Amniotic epithelial cell (primary cell): ENCODE measurements at regions not wholly inside any gene's neighbourhood (a gene's known extent, or its start where the extent isn't known, plus 50 kb on each side); places are given as distances from the start of the nearest gene placed in this dataset.

Source experiments
- DNase-seq: peaks from one replicate; pipeline ENCODE4 v3.0.0-alpha.2; 2010; ENCODE audit warnings: low read depth

GRCh38 chr10:128422999-128423398 lies 296.8 kb upstream of the MKI67 start:
- DNase-seq = no peak

GRCh38 chr10:128429321-128429720 lies 303.1 kb upstream of the MKI67 start:
- no peak for DNase-seq

DNA sequence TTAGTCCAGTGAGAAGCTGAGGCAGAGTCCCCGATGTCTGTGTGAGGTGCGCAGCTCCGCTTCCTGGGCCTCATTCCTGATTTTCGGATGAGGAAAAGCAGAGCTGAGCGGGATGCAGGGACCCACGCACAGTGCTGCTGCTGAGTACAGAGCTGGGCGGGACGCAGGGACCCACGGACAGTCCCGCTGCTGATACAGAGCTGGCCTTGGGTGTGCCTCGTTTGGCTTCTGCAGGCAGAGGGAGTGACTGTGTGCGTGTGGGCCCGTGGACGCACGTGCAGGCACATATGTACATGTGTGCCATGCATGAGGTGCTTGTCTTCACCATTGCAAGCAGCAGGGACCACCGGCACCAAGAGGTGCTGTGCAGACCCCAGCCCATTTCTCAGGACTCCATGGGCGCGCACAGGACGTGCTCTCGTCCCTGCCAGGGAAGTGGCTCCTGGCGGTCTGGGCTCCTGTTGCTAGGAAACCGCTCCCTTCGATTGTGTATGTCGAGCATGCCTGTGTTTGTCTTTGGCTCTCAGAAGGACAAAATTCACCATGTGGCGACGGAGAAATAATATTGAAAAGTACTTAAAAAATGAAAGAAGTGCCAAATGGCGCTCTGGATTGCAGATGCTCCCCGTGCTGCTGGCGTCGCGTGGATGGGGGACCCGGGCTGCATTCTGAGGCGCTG lies 303.8 kb upstream of the MKI67 start:
- DNase-seq = no peak

DNA sequence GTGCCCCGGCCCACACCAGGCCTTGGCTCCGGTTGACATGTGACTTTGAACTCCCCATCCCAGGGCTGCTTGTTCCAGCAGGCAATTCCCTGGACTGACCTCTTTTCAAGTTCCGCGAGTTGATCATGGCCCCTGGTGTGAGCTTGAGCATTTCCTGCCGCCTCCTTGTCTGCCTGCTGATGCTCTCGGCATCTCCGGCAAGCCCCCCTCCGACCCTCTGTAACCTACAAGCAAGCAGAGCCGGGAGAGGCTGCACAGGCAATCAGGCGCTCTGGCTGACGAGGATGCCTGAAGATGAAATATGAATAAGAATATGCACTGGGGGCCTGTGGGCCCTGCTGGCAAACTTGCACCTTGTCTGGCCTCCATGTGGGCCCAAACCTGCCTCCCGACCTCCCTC lies 304.9 kb upstream of the MKI67 start:
- DNase-seq = no peak

DNA sequence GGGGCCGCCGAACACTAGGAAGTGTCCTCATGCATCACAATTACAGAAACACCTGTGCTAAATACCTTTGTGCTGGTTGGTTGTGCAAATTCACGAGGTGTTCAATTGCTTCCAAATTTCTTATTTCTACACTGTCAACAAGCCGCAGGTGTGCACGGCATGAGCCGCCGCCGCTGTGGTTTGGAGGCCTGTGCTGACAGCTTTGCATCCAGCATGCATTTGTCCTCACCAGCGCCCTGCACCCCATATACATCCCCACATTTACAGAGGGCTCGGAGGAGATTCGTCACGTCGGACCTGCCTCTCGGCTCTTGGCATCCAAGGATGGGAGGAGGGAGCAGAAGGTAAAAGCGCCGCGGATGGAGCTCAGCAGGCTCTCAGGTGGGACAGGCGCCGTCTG lies 305.3 kb upstream of the MKI67 start:
- DNase-seq = no peak

DNA sequence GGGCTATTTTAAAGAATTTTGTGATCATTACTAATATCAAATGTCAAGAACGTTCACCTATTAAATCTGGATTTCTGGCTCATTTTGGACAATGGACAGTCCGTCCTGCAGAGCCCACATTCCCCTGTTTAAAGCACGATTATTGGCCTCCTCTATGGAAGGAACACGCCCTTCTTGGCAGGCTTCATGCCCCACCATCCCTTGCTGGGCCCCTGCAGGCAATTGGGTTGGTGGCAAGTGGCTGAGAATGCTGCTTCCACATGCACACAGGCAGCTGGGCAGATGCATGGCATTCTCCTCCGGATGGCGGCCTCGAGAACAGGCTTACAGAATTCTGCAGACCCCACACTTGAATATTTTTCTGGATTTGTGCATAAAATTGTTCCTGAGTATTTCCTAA lies 305.8 kb upstream of the MKI67 start:
- DNase-seq = no peak

- no peak for DNase-seq
These were observed 306.2 kb upstream of the MKI67 start for GRCh38 chr10:128432423-128432822.

DNA sequence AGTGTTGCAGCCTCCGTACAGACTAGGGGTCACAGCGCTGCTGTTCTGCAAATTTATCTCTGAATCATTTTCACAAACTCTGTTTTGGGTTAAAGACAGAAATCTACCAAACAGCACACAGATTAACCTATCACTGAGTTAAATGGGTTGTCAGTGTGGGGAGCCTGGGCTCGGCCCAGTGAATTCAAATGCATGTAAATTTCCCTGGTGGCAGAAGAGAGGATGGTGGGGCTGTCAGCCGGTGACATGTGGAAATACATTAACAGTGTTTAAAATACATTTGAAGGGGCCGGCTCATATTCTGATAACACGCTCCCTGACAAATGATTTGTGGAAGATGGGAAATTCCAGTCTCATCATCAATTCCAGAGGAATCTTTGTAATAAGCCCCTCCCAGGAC lies 309.6 kb upstream of the MKI67 start:
- DNase-seq = no peak

GRCh38 chr10:128437786-128438345 lies 311.6 kb upstream of the MKI67 start:
- no peak for DNase-seq

DNA sequence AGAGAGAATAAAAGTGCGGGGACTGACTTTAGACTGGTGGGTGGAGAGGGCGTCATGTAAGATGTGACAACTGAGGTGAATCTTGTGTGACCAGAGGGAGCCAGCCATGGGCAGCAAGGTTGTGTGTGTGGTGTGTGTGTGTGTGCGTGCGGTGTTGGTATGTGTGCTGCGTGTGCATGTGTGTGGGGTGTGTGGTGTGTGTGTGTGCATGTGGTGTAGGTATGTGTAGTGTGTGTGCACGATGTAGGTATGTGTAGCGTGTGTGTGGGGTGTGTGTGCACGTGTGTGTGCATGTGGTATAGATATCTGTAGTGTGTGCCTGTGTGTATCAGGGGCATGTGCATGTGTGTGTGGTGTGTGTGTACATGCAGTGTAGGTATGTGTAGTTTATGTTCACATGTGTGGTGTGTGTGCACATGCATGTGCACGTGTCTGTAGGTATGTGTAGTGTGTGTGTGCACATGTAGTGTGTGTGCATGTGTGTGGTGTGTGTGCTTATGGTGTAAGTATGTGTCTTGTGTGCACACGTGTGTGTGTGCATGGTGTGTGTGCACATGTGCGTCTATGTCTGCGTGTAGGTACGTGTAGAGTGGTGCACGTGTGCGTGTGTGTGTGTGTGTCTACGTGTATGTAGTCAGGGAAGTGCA lies 312.3 kb upstream of the MKI67 start:
- DNase-seq = no peak

DNA sequence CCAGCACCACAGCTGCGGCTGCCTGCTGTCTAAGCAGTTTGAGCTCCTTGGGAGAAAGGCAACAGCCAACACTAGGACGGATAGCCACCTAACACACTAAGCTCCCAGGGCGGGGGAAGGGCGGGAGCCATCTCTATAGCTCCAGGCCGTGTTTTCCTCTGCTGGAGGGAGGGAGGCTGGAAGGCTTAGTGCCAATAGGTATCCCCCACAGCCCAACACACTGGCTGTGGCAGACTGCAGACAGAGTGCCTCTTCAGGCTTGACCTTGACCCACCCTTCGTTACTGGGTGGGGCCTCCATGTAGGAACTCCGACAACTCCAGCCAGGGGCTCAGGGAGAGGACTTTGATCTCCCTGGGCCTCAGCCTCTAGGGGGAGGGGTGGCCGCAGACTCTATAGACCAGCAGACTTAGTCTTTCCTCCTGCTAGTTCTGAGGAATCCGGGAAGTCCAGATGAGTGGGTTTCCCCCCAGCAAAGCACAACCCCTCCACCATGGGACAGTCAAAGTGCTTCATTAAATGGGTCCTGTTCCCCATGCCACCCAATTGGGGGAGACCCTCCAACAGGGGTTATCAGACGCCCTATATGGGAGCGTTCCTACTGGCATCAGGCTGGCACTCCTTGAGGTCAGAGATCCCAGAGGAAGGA lies 314.4 kb upstream of the MKI67 start:
- DNase-seq = no peak

- DNase-seq = no peak
These were observed 317.8 kb upstream of the MKI67 start for GRCh38 chr10:128443925-128444518.

GRCh38 chr10:128448796-128449195 lies 322.6 kb upstream of the MKI67 start:
- no peak for DNase-seq

- DNase-seq = no peak
These were observed 325.7 kb upstream of the MKI67 start for GRCh38 chr10:128451879-128452278.

DNA sequence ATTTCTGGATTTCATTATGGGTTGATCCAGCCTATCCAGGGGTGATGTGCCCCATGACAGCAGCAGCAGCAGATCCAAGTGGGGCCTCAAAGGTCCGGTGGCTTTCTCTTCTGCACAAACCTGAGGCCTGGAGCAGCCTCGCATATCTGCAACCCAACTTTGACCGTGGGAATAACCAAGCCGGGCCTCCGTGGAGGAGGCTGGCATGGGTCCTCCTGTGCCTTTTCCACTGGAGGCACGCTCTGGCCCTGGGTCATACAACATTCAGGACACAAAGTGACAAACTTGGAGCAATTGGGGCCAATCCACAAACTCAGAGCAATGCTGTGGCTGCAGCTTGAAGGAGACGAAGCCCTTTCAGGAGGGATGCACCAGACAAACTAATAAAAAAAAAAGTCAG lies 330.0 kb upstream of the MKI67 start:
- DNase-seq = no peak

- DNase-seq = no peak
These were observed 330.9 kb upstream of the MKI67 start for GRCh38 chr10:128457136-128457535.

- DNase-seq = no peak
These were observed 335.8 kb upstream of the MKI67 start for GRCh38 chr10:128461991-128462390.

- DNase-seq = no peak
These were observed 336.6 kb upstream of the MKI67 start for GRCh38 chr10:128462844-128463243.

- peak; percentile 72 for DNase-seq
These were observed 338.0 kb upstream of the MKI67 start for GRCh38 chr10:128463991-128464760.

GRCh38 chr10:128465697-128466096 lies 339.5 kb upstream of the MKI67 start:
- DNase-seq = no peak

DNA sequence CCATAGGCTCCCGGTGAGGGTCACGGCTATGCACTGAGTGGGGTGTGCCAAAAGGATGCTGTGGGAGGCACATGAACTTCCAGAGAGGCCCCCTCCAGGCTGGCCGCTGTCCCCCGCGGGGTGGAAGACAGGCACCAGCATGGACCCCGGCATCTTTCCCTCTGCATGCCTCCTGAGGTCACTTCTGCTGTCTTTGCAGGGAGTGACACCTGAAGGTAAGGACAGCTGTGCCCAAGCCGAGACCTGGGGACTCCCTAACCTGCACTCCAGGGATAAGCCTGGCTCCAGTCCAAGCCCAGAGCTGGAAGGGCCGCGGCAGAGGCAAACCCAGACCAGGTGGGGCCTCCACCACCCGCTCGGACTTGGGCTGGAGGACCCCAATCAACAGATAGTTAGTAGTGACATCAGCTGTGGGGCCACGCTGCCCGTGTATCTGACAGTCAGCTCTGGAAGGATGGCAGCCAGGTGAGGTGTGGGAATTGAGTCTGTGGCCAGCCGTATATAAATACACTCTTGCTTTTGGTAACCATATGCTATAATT lies 340.7 kb upstream of the MKI67 start:
- no peak for DNase-seq

- no peak for DNase-seq
These were observed 342.2 kb upstream of the MKI67 start for GRCh38 chr10:128468462-128468861.
